GM18498 (cell line): ENCODE measurements at regions not wholly inside any gene's neighbourhood (a gene's known extent, or its start where the extent isn't known, plus 50 kb on each side); places are given as distances from the start of the nearest gene placed in this dataset.
"Not testable (repeated sequence)": the region's sequence is repeated elsewhere in the genome, so short reads cannot be mapped to it uniquely, and the experiment has no call there.

ENCODE experiments used
- ATAC-seq: cut with Tn5 transposase; IDR thresholded peaks from one replicate; pipeline ENCODE4 v1.9.1; 2021; ENCODE audit warnings: mild to moderate bottlenecking, moderate library complexity; ENCODE audit not compliant: unreplicated experiment

- ATAC-seq: no peak
These were observed 362.7 kb downstream of the GLRX3 start for GRCh38 chr10:130498934-130499333.

GRCh38 chr10:130499541-130499940 lies 363.4 kb downstream of the GLRX3 start:
- ATAC-seq: no peak

DNA sequence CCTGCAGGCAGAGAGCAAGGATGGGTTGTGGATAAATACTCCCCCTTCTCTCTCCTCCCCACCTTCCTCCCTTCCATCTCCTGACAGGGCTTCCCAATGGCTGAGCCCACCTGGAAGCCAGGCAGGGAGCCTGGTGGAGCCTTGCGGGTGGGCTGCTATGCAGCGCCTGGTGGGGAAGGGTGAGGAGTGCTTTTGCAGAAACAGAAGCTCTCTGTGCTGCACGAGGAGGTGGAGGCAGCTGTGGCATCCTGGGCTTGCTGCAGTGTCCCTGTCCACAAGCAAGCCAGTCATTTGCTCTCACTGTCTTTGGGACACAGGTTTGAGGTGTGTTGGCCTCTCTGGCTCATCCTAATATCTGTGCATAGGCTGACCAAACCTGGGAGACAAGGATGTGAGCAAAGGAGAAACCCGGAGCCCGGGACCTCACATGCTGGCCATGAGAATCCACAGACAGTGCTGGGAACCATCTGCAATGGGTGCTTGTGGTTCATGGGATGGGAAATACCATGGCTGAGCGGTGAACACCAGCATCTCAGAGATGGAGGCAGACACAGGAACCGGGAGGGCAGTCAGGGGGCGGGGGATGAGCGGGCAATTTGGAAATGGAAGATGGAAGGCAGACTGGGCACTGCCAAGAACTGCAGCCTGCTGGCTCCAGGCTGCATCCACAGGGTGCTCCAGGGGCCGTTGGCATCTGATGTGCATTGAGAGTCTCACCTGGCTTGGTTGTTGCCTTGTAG lies 364.2 kb downstream of the GLRX3 start:
- no peak for ATAC-seq

DNA sequence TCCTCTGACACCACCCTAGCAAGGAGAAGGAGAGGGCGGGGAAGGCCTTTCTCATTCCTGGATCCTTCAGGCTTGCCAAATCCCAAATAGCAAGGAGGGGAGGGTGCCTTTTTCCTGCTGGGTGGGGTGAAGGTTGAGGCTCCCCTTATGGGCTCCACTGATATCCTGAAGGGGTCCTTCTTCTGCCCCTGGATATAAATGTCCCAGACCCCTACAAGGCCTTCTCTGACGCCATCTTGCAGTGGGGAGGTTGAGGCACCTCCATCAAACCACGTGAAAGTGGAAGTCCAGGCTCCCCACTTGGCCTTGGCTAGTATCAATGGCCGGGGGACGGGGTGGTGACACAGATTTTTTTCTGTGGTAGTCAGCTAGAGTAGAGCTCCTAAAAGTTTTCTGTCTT lies 371.3 kb downstream of the GLRX3 start:
- no peak for ATAC-seq

DNA sequence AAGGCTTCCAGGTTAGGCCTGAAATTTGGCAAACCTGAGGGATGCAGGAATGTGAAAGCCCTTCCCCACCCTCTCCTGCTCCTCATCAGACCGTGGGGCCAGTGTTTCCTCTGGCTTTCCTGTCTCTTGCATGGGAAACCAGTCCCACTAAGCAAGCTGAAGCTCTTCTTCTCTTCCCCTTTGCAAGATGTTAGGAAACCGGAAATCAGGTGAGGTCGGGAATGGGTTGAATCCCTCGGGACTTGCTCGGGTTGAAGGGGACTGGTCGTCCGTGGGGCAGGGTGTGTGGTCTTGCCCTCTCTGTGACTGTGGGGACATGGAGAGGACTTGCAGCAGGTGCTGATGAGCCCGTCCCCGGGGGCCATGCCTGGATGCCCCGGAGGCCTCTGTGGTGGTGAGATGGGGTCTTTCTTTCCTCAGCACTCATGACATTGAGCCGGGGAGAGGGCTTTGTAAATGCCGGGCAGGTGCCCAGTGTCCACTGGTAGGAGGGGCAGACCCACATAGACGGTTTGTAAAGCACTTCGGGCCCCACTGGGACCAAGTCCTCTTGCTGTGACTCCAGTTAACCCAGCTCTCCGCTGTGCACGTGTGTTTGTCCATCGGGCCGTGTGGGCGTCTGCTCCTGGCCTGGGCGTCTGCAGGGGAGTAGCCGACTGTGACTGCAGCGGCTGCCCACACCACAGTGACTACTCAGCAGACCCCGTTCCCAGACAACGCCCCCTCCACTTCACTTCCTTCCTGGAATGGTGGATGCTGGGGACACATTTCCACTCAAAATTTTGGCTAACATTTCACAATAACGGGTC lies 373.9 kb downstream of the GLRX3 start:
- no peak for ATAC-seq

DNA sequence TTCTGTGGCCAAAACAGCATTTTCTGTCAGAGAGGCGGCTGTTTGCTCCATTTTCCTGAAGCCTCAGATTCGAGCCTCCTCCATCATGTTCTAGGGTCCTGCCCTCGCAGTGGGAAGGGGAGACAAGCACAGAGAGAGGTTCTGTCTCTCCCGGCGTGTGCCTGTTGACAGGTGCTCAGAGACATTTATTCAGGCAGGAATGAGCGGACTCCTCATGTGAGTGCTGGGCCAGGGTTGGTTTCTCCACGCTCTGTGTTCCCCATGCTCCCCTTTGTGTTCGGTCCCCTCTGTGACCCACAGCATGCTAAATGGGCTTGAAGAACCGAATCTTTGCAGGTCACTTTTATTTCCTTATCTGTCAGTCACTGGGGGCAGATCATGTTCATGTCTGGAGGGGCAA lies 374.6 kb downstream of the GLRX3 start:
- no peak for ATAC-seq

GRCh38 chr10:130511766-130512165 lies 375.6 kb downstream of the GLRX3 start:
- no peak for ATAC-seq

DNA sequence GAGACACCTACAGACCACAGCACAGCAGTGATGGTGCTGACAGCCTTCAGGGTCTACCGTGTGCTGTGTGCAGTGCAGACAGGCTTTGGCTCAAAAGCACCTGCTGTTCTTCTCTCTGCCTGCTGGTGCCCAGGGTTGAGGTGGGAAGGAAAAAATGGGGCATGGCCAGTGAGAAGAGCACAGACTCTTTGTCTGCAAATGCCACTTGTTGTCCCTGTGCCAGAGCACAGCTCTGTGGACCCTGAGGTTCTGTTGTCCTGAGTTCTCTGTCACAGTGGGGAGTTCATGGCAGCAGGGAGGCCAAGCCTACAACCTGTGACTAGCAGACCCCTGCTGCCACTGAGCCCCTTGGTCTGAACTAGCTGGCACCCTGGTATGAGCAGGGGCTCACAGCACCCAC lies 376.7 kb downstream of the GLRX3 start:
- no peak for ATAC-seq

DNA sequence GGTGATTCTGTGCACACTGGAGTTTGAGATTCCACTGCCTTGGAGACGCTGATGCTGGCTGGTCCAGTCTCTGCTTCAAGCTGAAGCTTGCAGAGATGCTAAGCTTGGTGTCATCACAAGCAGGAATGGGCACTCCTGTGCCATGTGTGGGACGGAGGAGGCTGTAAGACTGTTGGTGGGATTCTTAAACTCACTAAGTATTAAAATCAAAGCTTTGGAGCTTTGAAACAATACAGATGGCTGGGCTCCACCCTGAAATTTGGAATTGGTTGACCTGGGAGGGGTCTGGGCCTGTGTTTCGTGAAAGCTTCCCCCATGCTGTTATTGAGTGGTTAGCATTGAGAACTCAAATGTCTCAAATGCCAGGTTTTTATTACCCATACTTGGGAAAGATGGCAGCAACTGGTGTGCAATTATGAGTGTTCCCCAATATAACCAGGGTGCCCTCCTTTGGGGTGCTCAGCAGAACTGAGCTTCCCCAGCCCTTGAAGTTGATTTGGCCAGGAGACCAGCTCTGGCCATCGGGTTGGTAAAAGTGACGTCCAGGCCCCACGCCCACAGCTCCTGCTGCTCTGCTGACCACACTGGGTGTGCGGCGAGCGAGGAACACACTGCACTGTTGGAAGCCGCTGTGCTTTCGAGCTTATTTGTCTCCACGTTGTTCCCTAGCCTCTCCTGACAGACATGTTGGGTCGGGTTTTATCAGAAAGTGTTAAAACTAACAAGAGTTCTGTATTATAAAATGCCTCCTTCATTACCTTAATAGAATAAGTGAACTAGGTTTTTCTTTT lies 377.7 kb downstream of the GLRX3 start:
- no peak for ATAC-seq

DNA sequence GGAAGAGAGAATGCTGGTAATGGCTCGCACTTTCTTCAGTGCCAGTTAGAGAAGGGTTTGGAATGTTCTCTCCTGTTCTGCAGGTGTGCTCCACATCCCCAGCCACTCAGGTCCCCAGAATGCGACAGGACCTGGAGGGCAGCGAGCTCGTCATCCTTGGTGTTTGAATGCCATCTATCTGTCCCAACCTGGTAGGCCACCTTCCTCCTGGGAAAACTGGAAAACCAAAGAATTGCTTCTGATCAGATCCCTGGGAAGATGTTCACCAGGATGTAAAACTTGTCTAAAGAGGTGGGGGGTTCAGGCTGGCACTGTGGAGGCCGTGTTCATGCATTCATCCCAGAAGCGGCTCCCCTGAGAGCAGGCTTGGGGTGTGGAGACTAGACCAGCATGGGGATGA lies 379.5 kb downstream of the GLRX3 start:
- no peak for ATAC-seq

- ATAC-seq: no peak
These were observed 380.0 kb downstream of the GLRX3 start for GRCh38 chr10:130516141-130516735.

DNA sequence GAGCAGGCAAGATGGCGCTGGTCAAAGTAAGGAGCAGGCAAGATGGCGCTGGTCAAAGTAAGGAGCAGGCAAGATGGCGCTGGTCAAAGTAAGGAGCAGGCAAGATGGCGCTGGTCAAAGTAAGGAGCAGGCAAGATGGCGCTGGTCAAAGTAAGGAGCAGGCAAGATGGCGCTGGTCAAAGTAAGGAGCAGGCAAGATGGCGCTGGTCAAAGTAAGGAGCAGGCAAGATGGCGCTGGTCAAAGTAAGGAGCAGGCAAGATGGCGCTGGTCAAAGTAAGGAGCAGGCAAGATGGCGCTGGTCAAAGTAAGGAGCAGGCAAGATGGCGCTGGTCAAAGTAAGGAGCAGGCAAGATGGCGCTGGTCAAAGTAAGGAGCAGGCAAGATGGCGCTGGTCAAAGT lies 382.7 kb downstream of the GLRX3 start:
- not testable (repeated sequence) for ATAC-seq

DNA sequence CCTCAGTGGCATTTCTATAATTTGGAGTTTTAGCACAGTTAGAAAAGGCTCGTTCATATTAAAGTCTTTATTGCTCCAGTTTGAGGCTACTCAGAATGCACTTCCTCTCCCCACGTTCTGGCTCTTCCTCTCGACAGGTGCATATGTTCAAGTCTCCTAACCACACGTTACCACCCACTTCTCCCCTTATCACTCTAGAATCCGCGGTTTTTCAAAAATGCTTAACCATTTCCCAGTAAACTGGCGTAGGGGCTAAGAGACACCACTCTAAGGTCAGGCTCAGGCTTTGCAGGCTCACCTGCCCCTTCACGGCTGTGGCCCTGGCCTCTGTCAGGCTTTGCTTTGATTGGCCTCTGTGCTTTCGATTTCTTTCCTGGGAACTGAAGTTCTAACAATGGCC lies 383.6 kb downstream of the GLRX3 start:
- ATAC-seq: no peak

DNA sequence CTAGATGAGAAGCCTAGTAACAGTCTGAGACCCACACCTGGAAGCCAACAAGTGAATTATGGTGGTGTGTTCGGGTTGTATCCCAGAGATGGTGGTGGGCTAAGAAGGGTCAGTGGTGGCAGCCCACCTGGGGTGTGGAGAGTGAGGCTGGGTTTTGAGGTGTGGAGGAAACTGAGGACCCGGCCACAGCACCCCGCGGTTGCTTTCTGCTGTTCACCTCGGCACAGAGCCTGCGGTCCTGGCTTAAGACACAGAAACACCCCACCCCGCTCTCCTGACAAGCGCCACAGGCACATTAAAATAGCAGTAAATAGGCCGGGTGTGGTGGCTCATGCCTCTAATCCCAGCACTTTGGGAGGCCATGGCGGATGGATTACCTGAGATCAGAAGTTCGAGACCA lies 395.1 kb downstream of the GLRX3 start:
- no peak for ATAC-seq

DNA sequence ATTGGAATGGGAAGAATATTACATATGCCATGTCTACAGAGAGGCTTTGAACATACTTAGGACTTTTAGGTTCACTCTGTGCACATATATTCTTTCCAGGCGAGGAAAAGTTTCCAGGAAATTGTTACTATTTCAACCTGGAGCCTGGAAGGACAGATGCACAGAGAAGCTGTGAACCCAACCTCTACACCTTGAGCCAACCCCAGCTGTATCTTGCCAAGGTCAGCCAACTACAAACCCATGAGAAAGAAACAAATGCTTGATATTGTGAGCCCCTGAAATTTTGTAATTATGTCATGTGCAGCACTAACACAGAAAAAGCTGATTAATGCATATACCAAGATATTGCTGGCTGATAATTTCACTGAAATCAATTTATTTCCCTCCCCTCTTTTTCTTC lies 404.9 kb downstream of the GLRX3 start:
- ATAC-seq: no peak

GRCh38 chr10:130542761-130543160 lies 406.6 kb downstream of the GLRX3 start:
- no peak for ATAC-seq

- no peak for ATAC-seq
These were observed 407.6 kb downstream of the GLRX3 start for GRCh38 chr10:130543794-130544193.

- ATAC-seq: no peak
These were observed 408.9 kb downstream of the GLRX3 start for GRCh38 chr10:130545122-130545521.

DNA sequence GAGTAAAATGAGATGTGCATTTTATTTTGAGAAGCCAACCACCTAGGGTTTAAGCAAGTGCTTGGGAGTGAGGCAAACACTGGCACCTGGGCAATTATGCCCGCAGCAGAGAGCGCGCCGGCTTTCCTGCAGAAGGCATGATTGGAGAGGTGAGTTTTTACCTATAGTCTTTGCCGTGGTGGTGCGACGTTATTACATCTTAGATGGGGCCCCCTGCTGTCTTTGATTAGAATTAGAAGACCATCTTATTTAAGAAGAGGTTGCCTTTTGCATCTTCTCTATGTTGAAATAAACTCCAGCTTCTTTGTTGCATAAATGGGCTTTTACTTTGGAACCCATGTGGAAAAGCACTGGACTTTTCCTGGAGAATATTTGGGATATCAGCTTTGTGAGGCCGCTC lies 409.5 kb downstream of the GLRX3 start:
- no peak for ATAC-seq

GRCh38 chr10:130546841-130547240 lies 410.6 kb downstream of the GLRX3 start:
- ATAC-seq: no peak

GRCh38 chr10:130547368-130547767 lies 411.2 kb downstream of the GLRX3 start:
- ATAC-seq: no peak
